Non-pigmented ciliary epithelial cell (primary cell): ENCODE measurements at regions not wholly inside any gene's neighbourhood (a gene's known extent, or its start where the extent isn't known, plus 50 kb on each side); places are given as distances from the start of the nearest gene placed in this dataset.
A peak's percentile ranks its signal among the peaks of the same experiment; 100 is the strongest.

Experiments
- DNase-seq: peaks from one replicate; pipeline ENCODE4 v3.0.0-alpha.2; 2010; ENCODE audit warnings: low read depth

DNA sequence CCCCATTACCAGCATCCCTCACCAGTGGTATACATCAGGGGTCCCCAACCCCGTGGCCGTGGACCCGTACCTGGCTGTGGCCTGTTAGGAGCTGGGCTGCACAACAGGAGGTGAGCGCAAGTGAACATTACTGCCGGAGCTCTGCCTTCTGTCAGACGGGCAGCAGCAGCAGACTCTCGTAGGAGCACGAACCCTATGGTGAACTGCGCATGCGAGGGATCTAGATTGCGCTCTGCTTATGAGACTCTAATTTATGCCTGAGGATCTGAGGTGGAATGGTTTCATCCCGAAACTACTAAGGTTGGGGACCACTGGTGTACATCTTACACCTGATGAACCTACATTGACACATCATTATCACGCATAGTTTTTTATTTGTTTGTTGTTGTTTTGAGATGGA lies 52.8 kb upstream of the DHX15 start:
- no peak for DNase-seq

DNA sequence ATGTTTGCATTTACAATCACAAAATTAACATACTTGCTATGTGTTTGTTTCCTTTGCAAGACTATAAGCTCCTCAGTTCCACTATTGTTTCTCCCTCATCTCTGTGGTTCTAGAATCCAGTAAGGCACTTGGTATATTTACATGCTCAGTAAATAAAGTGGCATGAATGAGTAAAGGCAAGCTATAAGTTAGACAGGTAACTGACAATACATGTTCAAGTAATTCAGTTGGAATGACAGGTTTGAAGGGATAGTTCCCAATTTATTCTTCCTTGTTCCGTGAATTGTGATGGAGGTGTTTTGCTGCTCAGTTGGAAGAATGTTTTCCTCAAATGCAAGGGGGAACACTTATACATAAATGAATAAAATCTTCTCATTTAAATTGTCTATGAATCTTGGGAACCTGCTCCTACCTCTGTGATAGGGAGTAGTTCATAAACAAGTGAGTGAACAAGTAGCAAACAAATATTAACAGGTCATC lies 54.1 kb upstream of the DHX15 start:
- no peak for DNase-seq

DNA sequence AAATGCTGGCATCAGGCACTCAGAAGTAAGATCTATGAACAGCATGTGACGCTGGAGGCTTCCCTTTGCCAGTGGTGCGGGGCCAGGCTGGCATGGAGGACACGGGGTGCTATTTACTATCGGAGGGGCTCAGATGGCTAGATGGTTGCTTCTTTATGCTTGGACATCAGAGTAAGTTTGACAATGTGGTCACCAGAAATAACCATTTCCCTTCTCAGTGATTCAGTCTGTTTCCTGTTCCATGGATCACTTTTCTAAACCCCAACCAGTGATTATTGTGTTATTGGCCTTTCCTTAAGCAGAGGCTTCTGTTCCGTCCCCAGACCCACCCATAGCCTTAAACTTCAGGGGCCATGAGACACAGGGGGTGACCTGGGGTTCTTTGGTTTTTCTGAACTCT lies 55.4 kb upstream of the DHX15 start:
- no peak for DNase-seq

DNA sequence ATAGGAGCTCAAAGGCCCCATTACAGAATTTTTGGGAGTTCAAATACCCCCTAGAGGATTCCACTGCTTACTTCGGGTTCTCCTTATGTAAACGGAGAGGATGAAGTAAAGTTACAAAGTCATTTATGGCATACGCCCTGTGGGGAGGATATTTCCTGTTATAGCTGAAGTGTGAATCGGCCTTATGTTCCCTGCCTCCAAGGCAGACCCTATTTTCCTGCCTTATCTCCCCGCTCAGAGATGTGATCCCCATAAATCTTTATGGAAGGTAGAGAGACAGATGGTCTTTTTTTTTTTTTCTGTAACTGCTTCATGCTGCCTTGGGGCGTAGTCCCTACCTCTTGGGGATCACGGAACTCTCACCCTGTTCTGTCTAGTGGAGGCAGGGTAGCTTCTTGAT lies 56.0 kb upstream of the DHX15 start:
- no peak for DNase-seq

DNA sequence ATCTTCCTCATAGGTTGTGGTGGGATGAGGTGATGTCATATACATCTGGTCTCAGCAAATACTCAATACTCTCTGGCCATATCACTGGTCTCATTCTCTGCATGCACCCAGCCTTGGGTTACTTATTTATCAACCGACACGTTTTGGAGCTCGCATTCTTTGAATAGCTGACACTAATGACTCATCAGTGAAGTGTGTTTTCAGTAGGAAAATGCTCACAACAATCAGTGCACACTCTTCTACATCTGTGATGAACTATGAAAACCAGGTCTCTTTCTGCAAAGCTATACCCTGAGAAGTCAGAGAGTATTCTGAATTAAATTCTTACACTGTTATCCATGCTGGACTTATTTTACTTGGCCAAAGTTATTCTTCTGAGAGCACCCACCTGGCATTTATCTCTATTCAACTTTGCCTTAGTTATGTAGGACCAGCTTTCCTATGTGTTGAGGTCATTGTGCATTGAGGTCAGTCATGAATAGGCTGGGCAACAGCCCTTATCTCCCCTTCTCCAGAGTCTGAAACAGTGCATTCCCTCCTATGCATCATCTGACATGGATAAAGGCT lies 58.7 kb upstream of the DHX15 start:
- no peak for DNase-seq

DNA sequence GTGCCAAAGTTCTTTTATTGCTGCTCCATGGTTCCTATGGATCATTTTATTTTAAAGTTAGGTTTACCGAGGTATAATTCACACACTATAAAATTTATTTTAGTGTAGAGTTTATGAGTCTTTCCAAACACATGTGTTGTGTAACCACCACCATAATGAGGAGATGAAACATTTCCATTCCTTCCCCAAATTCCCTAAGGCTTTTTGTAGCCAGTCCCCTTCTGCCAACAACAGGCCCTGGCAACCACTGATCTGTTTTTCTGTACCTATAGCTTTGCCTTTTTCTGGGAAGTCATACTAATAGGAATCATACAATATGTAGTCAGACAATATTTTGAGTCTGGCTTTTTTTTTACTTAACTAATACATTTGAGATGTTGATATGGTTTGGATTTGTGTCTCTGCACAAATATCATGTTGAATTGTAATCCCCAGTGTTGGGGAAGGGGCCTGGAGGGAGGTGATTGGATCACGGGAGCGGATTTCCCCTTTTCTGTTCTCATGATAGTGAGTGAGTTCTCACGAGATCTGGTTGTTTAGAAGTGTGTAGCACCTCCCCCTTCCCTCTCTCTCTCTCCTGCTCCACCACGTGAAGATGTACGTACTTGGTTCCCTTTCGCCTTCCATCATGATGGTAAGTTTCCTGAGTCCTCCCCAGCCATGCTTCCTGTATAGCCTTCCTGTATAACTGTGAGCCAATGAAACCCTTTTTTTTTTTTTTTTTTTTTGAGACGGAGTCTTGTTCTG lies 59.6 kb upstream of the DHX15 start:
- DNase-seq = no peak

DNA sequence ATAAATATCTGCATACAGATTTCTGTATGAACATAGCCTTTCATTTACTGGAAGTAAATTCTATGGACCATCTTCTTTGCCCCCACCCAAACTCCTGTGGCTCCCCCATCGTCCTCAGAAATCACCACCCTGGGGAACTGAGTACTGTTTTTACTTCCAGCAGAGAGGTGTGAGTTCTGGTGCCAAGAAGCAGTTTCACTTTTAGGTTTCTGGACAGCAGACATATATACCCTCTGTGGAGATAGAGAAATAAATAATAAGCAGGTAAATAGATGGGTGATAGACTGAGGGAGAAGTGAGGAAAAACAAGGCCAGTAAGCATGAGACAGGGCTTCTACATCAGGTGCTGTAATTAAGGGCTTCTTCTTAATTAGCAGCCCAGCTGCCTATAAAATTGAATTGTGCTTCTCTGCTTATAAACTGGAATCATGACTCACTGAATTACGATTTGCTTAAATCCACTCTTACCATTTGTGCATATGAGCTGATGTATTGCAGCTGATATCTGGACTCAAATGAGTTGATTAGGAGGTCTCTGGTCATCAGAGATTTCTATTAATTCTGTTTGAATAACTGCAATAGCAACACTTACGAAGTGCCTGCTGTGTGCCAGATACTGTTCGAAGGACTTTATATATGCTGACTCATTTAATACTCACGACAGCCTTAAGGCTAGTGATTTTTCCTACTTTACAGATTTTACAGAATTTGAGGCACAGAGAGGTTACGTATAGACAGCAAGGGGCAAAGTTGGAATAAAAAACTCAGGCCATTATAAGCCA lies 60.8 kb upstream of the DHX15 start:
- no peak for DNase-seq

DNA sequence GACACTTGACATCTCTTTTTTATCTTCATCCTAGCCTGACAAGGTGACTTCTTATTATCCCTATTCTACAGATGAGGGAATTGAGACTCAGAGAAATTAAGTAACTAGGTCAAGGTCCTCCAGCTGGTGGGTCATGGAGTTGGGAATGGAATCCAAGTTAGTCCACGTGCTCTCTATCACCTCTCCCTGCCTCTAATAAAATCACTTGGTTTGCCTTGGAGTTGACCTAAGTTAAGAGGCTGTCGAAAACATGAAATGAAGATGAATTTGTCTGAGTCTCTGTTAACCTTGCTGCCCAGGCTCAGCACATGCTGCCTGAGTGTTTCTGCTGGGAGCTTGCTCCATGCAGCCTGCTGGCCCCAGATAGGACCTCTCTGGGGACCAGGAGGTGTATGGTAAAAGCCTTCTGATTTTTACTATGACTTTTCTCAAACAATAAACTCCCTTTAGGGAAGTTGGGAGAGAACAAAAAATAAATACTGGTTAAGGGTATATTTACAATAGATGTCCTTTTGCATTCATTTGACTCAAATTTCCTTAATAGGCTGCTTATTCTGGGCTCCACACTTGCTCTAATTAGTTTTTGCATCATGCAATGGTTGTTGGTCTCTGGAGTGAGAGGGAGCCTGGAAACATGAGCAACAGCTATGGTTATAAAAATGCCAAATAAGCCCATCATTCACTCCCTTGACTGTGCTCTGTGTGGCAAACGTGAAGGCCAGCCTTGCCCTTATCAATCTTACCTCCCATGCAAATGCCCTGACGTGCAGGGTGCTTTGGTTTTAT lies 61.6 kb upstream of the DHX15 start:
- DNase-seq = no peak

DNA sequence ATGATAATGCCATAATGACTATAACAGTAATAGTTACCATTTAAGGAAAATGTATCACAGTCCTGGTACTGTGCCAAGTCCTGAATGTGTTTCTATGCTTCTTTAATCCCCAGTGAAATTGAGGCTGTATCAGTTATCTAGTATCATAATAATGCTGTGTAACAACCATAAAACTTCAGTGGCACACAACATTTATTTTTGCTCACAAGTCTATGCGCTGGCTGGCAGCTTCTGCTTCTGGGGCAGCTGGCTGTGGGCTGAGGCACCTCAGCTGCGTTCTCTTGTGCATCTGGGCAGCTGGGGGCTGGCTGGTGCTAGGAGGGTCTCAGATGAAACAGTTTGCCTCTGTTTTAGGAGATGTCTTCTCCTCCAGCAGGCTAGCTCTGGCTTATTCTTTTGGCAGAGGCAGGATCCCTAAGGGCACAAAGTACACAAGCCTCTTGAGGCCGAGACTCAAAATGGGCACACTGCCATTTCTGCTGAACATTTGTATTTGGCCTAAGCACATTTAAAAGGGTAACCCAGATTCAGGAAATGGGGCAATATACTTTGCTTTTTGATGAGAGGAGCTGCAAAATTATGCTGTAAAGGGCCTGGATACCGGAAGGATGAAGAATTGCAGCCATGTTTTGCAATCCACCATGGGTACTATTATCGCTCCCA lies 62.6 kb upstream of the DHX15 start:
- no peak for DNase-seq

DNA sequence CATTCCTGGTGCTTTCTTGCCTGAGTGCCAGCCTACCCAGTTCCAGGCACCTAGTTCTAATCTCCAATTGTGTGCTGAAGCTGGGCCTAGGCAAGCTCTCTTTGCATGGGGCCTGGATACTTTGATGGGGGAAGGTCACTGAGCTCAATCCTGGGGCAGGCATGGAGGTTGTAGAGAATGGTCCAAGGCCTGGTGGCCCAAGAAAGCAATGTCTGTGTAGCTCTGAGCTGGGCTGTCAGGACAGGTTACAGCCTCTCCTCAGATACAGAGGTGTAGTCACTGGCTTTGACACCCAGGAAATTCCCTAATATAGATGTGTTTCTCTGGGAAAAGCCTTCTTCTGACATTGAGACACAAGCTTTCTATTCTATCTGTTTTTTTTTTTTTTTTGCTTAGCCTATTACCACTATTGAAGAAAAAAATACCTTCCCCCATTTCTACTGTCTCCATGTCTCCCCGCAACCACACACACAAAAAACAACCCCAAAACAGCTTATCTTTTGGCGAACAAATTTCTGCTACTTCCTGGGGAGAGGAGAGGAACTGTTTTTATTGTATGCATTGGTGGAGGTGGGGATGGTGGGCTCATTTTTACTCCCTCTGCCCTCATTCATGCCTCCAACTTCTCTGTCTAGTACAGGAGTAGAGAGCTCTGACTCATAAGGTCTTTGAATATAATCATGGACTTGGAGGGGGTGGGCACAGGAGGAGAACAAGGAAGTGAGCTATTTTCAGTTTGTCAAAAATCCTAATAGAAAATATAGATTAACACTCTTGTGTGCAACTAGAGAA lies 66.7 kb upstream of the DHX15 start:
- no peak for DNase-seq

DNA sequence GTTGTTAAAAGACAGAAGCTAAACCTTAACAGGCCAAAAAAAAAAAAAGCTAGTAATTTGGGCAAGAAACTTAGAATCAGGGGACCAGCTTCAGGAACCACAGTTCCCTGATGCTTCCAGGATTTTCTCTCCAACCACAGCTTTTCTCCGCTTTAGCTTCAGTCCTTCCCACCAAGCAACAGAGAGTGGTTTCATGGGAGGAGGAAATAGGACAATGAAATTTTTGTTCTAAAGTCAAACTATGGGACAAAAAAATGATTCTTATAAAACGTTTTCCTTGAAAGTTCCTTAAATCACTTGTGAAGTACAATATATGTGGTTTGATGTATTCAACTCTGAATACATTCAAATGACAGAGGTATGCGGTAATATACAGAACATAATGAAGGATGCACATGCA lies 71.0 kb upstream of the DHX15 start:
- no peak for DNase-seq

DNA sequence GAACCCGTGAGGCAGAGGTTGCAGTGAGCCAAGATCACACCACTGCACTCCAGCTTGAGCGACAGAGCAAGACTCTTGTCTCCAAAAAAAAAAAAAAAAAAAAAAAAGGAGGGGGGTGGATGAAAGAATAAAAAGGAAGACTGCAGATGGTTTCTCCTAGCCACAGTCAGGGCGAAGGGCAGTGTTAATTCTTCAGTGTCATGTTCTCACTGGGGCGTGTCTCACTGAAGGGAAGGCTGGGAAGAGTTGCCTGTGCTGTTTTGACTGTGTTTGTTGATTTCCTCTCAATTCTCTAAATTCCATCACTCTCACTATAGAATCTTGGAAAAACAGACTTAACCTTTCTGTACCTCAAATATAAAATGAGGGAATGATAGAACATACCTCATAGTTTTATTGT lies 71.6 kb upstream of the DHX15 start:
- DNase-seq = no peak

DNA sequence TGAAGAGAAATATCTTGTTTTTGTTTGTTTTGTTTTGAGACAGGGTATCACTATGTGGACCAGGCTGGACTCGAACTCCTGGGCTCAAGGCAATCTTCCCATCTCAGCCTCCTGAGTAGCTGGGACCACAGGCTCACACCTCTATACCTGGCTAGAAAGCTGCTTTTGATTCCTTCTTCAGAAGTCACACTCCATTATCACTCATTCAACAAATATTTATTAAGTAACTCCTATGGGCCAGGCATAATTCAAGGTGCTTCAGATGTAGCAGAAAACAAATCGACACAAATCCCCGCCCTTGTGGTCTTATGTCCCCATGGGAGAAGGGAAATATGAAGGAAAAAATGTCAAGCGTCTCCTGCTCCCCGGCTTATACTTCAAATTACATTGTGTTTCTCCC lies 72.6 kb upstream of the DHX15 start:
- no peak for DNase-seq

DNA sequence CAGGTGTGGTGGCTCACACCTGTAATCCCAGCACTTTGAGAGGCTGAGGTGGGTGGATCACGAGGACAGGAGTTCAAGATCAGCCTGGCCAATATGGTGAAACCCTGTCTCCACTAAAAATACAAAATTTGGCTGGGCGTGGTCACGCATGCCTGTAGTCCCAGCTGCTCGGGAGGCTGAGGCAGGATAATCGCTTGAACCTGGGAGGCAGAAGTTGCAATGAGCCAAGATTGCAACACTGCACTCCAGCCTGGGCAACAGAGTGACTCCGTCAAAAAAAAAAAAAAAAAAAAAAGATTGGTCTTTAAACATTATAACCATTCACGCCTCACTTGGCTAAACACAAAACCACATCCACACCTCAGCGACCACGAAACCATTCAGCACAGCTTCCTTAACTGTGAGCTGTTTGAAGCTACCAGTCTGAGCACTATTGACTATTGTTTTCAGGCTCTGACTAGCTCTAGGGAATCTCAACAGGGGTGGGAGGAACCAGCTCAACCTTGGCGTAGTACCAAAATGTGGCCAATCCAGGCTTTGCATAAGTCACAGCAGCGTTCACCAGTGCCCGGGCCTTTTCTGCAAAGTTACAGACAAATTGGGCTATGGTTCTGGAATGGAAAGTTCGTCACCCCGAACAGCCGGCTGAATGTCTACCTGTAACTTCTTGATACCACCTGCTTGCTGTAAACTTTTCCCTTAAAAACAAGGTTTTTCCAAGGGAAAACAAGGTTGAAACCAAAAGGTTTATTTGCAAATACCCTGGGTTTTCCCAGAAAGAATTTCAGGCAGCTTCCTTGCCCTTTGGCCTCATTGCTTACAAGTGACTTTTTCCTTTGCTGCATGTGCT lies 73.6 kb upstream of the DHX15 start:
- peak; percentile 41 for DNase-seq

DNA sequence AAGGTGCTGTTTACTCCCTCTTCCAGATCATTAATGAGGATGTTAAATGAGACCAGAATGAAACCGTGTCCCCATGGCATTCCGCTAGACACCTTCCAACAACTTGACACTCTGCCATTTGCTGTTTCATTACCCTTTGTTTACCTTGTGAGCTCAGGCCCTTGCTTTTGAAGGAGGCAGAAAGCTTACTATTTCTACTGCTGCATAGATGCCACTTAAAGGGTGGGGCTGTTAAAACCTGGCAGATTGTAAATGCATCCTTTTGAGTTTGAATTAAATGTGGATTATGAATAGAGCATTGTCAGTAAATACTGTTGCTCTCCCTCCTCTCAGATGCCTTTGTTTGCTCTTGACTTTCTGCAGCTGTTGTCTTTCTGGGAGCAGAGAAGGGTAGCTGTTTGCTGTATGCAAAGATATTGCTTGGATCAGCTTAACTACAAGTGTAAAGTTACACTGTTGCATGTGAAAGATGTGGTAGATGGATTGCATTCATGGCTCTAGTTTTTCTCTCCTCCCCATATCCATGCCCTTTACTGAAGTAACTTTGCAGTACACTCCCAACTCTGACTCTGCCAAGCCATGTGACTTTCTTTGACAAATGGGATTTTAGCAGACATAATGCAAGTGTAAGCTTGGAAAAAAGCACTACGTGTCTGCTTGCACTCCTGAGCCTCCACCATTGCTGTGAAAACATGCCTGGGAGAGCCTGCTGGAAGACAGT lies 75.0 kb upstream of the DHX15 start:
- DNase-seq = no peak

DNA sequence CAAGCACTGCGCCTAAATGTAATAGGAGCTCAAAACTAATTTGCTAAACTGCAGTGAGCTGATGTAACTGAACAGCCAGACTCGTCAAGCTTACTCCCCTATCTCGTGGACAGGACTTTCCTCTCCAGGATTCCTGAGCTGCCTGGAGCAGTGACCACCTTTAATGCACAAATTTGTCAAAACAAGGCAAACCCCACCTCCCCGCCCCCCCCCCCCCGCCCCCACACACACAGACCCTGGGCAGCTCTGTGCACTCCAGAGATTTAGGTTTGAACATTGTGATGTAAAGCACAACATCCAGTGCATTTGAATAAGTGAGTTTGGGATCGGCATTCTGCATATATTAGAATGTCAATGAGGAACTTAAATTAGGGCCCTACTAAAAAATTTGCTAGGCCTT lies 77.7 kb upstream of the DHX15 start:
- DNase-seq = no peak

DNA sequence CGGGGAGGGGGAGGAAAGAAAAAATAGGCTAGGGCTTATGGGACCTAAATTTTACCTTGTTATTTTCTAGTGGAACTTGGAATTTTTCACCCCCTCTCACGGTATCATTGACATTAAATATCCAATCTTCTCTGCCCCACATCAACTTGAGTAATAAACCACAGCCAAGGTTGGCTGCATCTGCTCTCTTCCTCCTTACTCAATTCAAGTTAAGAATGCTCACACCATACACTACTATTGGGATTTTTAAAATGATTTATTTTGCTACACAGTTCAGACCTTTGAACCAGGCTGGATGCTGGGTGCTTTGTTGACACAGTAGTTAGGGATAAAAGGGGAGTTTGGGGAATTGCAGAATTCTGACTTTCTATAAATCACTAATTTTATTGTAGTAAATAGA lies 78.2 kb upstream of the DHX15 start:
- no peak for DNase-seq

DNA sequence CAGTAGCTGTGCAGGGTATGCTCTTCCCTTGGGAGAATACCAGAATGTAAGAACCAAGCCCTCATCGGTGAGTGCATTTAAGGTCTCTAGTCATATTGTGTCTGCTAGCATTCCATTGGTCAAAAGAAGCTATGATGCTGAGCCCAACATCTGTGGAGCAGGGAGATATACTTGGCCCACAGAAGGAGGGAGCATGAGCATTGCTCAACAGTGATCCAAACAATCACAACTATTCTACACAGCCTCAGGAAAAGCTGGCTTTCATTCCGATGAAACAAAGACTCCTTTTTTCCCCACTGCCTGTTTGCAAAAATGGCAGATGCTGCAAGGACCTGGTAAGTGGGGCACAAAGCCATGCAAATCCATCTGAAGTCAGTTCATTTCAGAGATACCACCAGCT lies 80.6 kb upstream of the DHX15 start:
- no peak for DNase-seq

DNA sequence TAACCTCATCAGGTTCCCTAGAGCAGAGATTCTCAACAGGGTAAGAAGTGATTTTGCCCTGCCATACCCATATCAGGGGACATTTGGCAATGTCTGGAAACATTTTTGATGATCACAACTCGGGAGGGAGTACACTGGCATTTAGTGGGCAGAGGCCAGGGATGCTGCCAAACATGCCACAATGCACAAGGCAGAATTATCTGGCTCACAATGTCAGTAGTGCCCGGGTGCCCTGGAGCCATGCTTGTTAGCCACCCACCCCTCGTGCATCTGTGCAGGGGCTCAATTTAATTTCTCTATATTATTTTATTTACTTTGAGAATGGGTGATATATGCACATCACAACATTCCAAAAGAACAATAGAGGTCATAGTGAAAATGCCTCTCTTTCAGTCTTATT lies 82.0 kb upstream of the DHX15 start:
- no peak for DNase-seq
